SK-MEL-5 (cell line): ENCODE measurements at regions not wholly inside any gene's neighbourhood (a gene's known extent, or its start where the extent isn't known, plus 50 kb on each side); places are given as distances from the start of the nearest gene placed in this dataset.
"Not testable (repeated sequence)": the region's sequence is repeated elsewhere in the genome, so short reads cannot be mapped to it uniquely, and the experiment has no call there.

Experiments used
- DNase-seq: peaks from one replicate; pipeline ENCODE4 v3.0.0-alpha.2; 2016; ENCODE audit warnings: low read depth, low spot score
- in situ Hi-C: cut with HindIII; loops from 2 replicates; pipeline ENCODE4 v1.10.0; 2016; ENCODE audit warnings: low sequenced_read_pairs, high pct_unique_total_duplicates, low pct_unique_long_range_greater_than_20kb

- in situ Hi-C loops, DNase-seq: not testable (repeated sequence)
Observed at GRCh38 chr4:68720723-68721122, 50.3 kb upstream of the UGT2B15 start.

- no peak for DNase-seq
- in situ Hi-C loops = no loop called here
Observed at GRCh38 chr4:68724426-68724825, 54.0 kb upstream of the UGT2B15 start.

DNA sequence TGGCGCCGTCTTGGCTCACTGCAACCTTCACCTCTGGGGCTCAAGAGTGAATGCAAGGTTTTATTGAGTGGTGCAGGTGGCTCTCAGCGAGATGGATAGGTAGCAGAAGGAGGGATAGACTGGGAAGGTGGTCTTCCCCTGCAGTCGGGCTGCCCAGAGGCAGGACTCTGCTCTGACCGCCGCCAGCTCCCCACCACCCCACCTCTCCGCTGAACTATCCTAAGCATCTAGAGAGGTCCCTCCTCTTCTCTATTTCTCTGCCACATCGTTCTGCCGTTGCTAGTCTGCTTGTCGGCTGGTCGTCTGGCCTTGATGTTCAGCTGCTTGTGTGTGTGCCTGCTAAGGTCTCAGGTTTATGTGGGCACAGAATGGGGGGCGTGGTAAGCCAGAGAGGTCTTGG is 54.5 kb upstream of the UGT2B15 start:
- in situ Hi-C loops = no loop called here
- DNase-seq = no peak

GRCh38 chr4:68732653-68733466 is 62.4 kb upstream of the UGT2B15 start:
- no peak for DNase-seq
- in situ Hi-C loops = no loop called here

- in situ Hi-C loops = no loop called here
- no peak for DNase-seq
Observed at GRCh38 chr4:68734095-68734494, 63.6 kb upstream of the UGT2B15 start.

DNA sequence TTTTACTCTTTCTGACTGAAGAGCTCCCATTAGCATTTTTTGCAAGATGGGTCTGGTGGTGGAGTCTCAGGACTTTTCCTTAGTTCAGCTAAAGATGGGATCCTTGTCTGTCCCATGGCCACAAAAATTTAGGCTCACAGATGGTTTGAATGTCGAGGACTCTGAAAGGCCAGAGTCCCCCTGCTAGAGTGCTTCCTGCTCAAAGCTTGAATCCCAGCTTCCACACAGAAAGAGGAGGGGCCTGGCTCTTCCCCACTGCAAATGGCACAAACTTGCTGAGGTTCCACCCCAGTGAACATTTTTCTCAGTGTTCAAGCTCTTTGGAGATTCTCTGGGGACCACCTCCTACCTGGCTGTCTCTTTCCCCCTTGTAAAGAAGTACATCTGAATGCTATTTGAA is 64.7 kb upstream of the UGT2B15 start:
- DNase-seq = no peak
- in situ Hi-C loops = no loop called here

DNA sequence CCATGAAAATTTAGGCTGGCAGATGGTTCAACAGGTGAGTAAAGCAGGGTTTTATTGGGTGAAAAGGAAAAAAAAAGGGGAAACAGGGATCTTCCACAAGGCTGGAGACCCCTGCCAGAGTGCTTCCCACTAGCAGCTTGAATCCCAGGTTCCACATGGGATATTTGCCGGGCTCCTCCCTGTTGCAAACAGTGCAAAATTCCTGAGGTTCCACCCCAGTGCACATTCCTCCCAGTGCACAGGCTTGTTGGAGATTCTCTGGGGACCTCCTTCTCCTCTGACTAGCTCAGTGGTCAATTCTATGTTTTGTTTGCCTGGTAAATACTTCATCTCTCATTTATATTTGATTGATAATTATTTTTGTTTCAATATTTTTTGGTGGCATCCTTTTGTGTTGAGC is 66.4 kb upstream of the UGT2B15 start:
- DNase-seq = no peak
- in situ Hi-C loops = no loop called here

DNA sequence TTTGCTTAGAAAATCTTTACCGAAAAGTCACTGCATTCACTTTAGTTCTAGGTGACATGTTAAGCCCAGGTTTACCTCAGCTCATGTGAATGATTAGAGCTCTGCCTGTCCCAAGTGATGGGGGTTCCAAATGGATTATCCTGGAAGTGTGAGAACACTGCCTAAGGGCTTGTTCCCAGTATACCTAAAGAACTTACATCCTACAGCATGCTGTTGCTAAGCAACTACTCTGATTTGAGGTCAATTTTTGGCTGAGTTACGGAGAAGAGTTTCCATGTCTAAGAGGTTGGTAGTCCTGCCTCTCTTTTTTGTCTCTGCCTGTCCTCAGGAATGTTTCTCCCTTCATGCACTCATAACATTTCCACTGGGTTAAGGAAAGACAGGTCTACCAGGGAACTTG is 67.6 kb upstream of the UGT2B15 start:
- in situ Hi-C loops = no loop called here
- DNase-seq = no peak

DNA sequence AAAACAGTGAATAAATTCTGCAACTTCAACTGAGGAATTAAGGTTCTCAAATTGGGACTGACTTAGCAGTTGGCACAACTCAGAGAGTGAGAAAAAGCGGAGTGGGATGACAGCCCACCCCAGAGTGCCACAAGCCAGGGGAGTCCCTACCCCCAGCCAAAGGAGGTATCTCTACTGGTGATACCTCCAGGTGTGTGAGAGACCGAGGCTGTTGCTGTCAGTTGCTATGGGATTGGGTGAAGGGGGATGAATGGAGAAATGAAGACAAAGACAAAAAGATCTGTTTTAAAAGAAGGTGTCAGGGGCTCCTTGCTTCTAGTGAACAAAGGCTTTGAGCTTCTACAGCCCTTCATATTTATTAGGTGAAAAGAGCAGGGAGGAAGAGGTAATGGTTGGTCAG is 71.4 kb upstream of the UGT2B10 start:
- in situ Hi-C loops = no loop called here
- DNase-seq = no peak

GRCh38 chr4:68748181-68748991 is 67.4 kb upstream of the UGT2B10 start:
- in situ Hi-C loops = no loop called here

GRCh38 chr4:68750555-68750954 is 65.2 kb upstream of the UGT2B10 start:
- no peak for DNase-seq
- in situ Hi-C loops = no loop called here

More at GRCh38 chr4:68748181-68748991, 67.4 kb upstream of the UGT2B10 start:
- DNase-seq = peak; percentile 57

DNA sequence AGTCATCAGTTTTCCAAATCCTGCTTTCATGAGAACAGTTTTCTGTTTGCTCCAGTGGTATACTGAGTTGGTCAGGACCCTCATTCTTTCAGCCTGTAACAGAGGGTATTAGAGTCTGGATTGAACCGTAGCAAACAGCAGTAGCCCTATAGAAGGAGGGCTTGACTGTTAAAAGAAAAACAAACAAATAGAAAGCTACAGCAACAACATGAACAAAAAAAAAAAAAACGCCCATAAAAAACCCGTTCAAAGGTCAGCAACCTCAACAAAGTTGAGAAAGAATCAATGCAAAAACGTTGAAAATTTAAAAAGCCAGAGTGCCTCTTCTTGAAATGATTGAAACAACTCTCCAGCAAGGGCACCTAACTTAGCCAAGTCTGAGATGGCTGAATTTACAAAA is 64.7 kb upstream of the UGT2B10 start:
- in situ Hi-C loops = no loop called here
- DNase-seq = no peak

DNA sequence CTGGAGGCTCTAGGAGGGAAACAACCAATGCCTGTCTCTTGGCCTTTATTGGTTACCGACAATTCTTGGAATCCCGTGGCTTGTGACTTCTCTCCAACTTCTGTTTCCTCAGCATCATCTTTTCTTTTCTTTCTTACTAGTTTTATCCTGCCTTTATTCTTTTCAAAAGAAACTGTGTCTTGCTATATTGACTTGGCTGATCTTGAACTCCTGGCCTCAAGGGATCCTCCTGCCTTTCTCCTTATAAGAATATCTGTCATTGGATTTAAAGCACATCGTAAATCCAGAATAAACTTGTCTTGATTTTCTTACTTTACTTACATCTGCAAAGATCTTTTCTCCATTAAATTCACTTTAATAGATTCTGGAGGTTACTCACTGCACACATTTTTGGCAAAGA is 49.9 kb upstream of the UGT2B10 start:
- in situ Hi-C loops = no loop called here
- no peak for DNase-seq
